Liver (tissue), 3 donors: ENCODE measurements at regions not wholly inside any gene's neighbourhood (a gene's known extent, or its start where the extent isn't known, plus 50 kb on each side); places are given as distances from the start of the nearest gene placed in this dataset.

Experiments used
- ATF3 ChIP-seq: IDR thresholded peaks from 2 replicates; pipeline ENCODE4 v1.6.1; 2016; ENCODE audit warnings: antibody characterized with exemption
- MAX ChIP-seq: IDR thresholded peaks from 2 replicates; pipeline ENCODE4 v1.6.1; 2016; ENCODE audit warnings: antibody characterized with exemption
- REST ChIP-seq: IDR thresholded peaks from 2 replicates; pipeline ENCODE4 v1.6.1; 2016; ENCODE audit warnings: antibody characterized with exemption, mild to moderate bottlenecking
- YY1 ChIP-seq: IDR thresholded peaks from 2 replicates; pipeline ENCODE4 v1.6.1; 2016; ENCODE audit warnings: antibody characterized with exemption, mild to moderate bottlenecking
- TF ChIP-seq, protein P1 (sequence below): fragments of 150-350 bp; IDR thresholded peaks from 2 replicates; pipeline ENCODE4 v1.5.1; 2017; ENCODE audit warnings: improper control_type of control experiment, low read depth, low read length; ENCODE audit not compliant: missing input control
- donor health status: healthy.
- donor health status: healthy.

GRCh38 chr1:82108843-82109242, 308.1 kb downstream of the ADGRL2 start:
- TF ChIP-seq, protein P1, sequence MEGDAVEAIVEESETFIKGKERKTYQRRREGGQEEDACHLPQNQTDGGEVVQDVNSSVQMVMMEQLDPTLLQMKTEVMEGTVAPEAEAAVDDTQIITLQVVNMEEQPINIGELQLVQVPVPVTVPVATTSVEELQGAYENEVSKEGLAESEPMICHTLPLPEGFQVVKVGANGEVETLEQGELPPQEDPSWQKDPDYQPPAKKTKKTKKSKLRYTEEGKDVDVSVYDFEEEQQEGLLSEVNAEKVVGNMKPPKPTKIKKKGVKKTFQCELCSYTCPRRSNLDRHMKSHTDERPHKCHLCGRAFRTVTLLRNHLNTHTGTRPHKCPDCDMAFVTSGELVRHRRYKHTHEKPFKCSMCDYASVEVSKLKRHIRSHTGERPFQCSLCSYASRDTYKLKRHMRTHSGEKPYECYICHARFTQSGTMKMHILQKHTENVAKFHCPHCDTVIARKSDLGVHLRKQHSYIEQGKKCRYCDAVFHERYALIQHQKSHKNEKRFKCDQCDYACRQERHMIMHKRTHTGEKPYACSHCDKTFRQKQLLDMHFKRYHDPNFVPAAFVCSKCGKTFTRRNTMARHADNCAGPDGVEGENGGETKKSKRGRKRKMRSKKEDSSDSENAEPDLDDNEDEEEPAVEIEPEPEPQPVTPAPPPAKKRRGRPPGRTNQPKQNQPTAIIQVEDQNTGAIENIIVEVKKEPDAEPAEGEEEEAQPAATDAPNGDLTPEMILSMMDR: no peak
- TF ChIP-seq REST (no peak), ATF3 (no peak), YY1 (no peak), MAX (no peak)
